Heart right ventricle (tissue), 16 donors: ENCODE measurements at regions not wholly inside any gene's neighbourhood (a gene's known extent, or its start where the extent isn't known, plus 50 kb on each side); places are given as distances from the start of the nearest gene placed in this dataset.

ENCODE experiments used
- ATAC-seq, 8 donors: fragments of 200-7000 bp; cut with Tn5 transposase; one replicate each; pipeline ENCODE4 v1.9.1; 2020; ENCODE audit warnings: mild to moderate bottlenecking in 8 of 8, moderate library complexity in 8 of 8, moderate number of reproducible peaks in 1 of 8
- DNase-seq, 2 donors: peaks; one replicate each; pipeline ENCODE4 v3.0.0-alpha.2; 2020
- H3K27ac ChIP-seq, 10 donors: fragments of 200-600 bp; sonication (generic) in 2 of 10; one replicate each; pipeline versions ENCODE4 v1.5.0 to v1.8.0; 2020 to 2022; ENCODE audit warnings: mild to moderate bottlenecking in 3 of 10
- H3K27me3 ChIP-seq, 7 donors: fragments of 200-600 bp; one replicate each; pipeline ENCODE4 v1.8.0; 2021 to 2022; ENCODE audit warnings: mild to moderate bottlenecking in 2 of 7
- H3K36me3 ChIP-seq, 9 donors: fragments of 200-600 bp; sonication (generic) in 1 of 9; one replicate each; pipeline versions ENCODE4 v1.5.0 to v1.8.0; 2020 to 2022; ENCODE audit warnings: mild to moderate bottlenecking in 2 of 9
- H3K4me1 ChIP-seq, 9 donors: fragments of 200-600 bp; sonication (generic) in 1 of 9; one replicate each; pipeline versions ENCODE4 v1.5.0 to v1.8.0; 2020 to 2022; ENCODE audit warnings: mild to moderate bottlenecking in 4 of 9
- H3K4me3 ChIP-seq, 10 donors: fragments of 200-600 bp; sonication (generic) in 2 of 10; one replicate each; pipeline versions ENCODE4 v1.5.0 to v1.8.0; 2020 to 2022; ENCODE audit warnings: mild to moderate bottlenecking in 7 of 10, moderate library complexity in 2 of 10
- H3K9me3 ChIP-seq, 11 donors: fragments of 200-600 bp in 10 of 11; sonication (generic) in 2 of 11; one replicate each; pipeline versions ENCODE4 v1.5.0 to v1.8.0; 2013 to 2022; ENCODE audit warnings: mild to moderate bottlenecking in 2 of 11, control low read depth in 1 of 11, moderate library complexity in 1 of 11
- WGBS, 2 donors: extraction: QIAGEN DNeasy Blood & Tissue Kit; methylation state at CpG; one replicate each; pipeline ENCODE4 v1.1.7; 2013; ENCODE audit warnings: inconsistent platforms in 1 of 2; 5-methylcytosine and 5-hydroxymethylcytosine counted together
- intact Hi-C, 10 donors: fragments of 100-400 bp; cut with DNase I; formaldehyde crosslinking; loops; one replicate each; pipeline versions ENCODE4 v1.11.1 to v1.14.2; 2022
- TF ChIP-seq, protein P1 (sequence below), 9 donors: fragments of 200-600 bp; sonication (generic) in 2 of 9; IDR thresholded peaks; one replicate each; pipeline versions ENCODE4 v1.5.0 to v1.8.0; 2021 to 2022; ENCODE audit warnings: antibody characterized with exemption in 9 of 9, mild to moderate bottlenecking in 5 of 9, moderate library complexity in 1 of 9
- donor health status: Arrhythmogenic right ventricular cardiomyopathy.
- donor health status: ischemic (EF 13 %, LVEDD 7.1; RV severe dilation, severe dysfunction).
- donor health status: healthy with polysubstance abuse.
- donor health status: DM: no; HTN: yes; CAD: no.
- donor health status: DM: no; HTN: no; CAD: no.
- donor health status: ischemic (EF 25% LVEDD 6.9; RV normal size, moderate dysfunction).
- donor health status: ischemic (EF 25% LVEDD 5.7; RV mildly dilated, moderate dysfunction).
- donor health status: healthy.
- donor health status: DM: yes; HTN: yes; CAD: no.
- donor health status: Ischemic cardiomyopathy.
- donor health status: ischemic (EF 35%, LVEDD 5.7; RV mildly dilated, moderate dysfunction).
- donor health status: nonischemic (EF 11% LVEDD 7.7; RV severe dilation, severe dysfunction).
- donor health status: DM: yes; HTN: yes; CAD: no.
- donor health status: PGD.
- donor health status: ischemic (EF 29% LVEDD 5.4; RV normal size, mild dysfunction).
- donor health status: nonischemic (EF 23%, LVEDD 6.1; RV moderate dilation, normal function).

- Histone ChIP-seq H3K4me1 (peaks cover 0 to 67% (median 25%) of the 10 kb centered on the region in 9 donors), H3K27ac (no peak overlapping the region), H3K36me3 (no peaks in the 10 kb centered on the region), H3K27me3 (no peaks in the 10 kb centered on the region), H3K9me3 (no peaks in the 10 kb centered on the region), H3K4me3 (no peak overlapping the region)
- DNase-seq, result no peak
- intact Hi-C loops, result loop anchor here in 1 of 10 donors (2.0 kb wide), 1 partner anchor 183 kb away; the partner anchor contains the start of gene EGR2
- TF ChIP-seq, protein P1, sequence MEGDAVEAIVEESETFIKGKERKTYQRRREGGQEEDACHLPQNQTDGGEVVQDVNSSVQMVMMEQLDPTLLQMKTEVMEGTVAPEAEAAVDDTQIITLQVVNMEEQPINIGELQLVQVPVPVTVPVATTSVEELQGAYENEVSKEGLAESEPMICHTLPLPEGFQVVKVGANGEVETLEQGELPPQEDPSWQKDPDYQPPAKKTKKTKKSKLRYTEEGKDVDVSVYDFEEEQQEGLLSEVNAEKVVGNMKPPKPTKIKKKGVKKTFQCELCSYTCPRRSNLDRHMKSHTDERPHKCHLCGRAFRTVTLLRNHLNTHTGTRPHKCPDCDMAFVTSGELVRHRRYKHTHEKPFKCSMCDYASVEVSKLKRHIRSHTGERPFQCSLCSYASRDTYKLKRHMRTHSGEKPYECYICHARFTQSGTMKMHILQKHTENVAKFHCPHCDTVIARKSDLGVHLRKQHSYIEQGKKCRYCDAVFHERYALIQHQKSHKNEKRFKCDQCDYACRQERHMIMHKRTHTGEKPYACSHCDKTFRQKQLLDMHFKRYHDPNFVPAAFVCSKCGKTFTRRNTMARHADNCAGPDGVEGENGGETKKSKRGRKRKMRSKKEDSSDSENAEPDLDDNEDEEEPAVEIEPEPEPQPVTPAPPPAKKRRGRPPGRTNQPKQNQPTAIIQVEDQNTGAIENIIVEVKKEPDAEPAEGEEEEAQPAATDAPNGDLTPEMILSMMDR (IDR thresholded peaks at IDR 0.05), result no peak
- 94 to 97% methylated on average over 3 of the region's 3 CpGs for WGBS, 2 donors
- no peak for ATAC-seq
These were observed 170.5 kb upstream of the ADO start for GRCh38 chr10:62633976-62634375.

DNA sequence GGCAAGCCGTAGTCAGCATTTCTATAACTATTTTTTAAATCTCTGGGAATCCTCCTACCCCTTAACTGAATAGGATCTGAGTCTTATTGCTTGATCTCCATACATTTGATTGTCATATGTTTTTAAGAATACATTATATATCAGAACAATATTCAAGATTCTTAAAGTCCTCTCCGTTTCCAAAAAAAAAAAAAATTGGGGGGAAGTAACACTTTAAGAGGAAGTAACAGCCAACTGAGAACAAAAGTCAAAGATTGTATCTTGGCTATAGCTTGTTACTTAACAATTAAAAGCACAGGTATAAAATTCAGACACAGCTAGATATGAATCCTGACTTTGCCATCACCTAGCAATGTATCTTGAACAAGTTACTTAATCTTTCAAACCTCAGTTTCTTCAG is 169.9 kb upstream of the ADO start:
- TF ChIP-seq, protein P1 (IDR thresholded peaks at IDR 0.05), result no peak

GRCh38 chr10:62635127-62635526 is 169.4 kb upstream of the ADO start:
- ATAC-seq (no peak), DNase-seq (no peak)
- intact Hi-C loops, result loop anchor here in 1 of 10 donors (5.0 kb wide), 1 partner anchor 167 kb away; the partner anchor contains the start of gene ADO
- WGBS, 2 donors, result 69 to 75% methylated on average over 3 of the region's 3 CpGs
- no peak overlapping the region for H3K4me3 ChIP-seq
- H3K36me3 ChIP-seq, result no peaks in the 10 kb centered on the region
- H3K4me1 ChIP-seq, result peaks cover 0 to 79% (median 25%) of the 10 kb centered on the region in 9 donors
- peak overlapping the region in 1 of 10 donors; percentile 32 for H3K27ac ChIP-seq
- no peaks in the 10 kb centered on the region for H3K9me3 ChIP-seq
- H3K27me3 ChIP-seq, result no peaks in the 10 kb centered on the region
- TF ChIP-seq, protein P1 (IDR thresholded peaks at IDR 0.05), result no peak

More for the DNA sequence above, 169.9 kb upstream of the ADO start:
- intact Hi-C loops, result no loop called here
- ATAC-seq (no peak), DNase-seq (no peak)
- WGBS, 2 donors, result 76 to 81% methylated on average over 2 of the region's 2 CpGs
- Histone ChIP-seq H3K27me3 (no peaks in the 10 kb centered on the region), H3K36me3 (no peaks in the 10 kb centered on the region), H3K9me3 (no peaks in the 10 kb centered on the region), H3K4me3 (no peak overlapping the region), H3K27ac (peak overlapping the region in 1 of 10 donors; percentile 32), H3K4me1 (peaks cover 0 to 73% (median 25%) of the 10 kb centered on the region in 9 donors)

GRCh38 chr10:62636825-62637248 is 167.7 kb upstream of the ADO start:
- H3K4me3 ChIP-seq, result peak overlapping the region in 6 of 10 donors; percentile 2 to 36 (median 32)
- intact Hi-C loops, result loop anchor here in 1 of 10 donors (5.0 kb wide), 1 partner anchor 165 kb away; the partner anchor contains the start of gene ADO
- peak overlapping the region in 8 of 10 donors; percentile 38 to 84 (median 66) for H3K27ac ChIP-seq
- no peaks in the 10 kb centered on the region for H3K36me3 ChIP-seq
- no peaks in the 10 kb centered on the region for H3K9me3 ChIP-seq
- no peak for DNase-seq
- H3K4me1 ChIP-seq, result peaks cover 0 to 82% (median 24%) of the 10 kb centered on the region in 9 donors
- peak in 1 of 8 donors; percentile 51 for ATAC-seq
- no peaks in the 10 kb centered on the region for H3K27me3 ChIP-seq
- TF ChIP-seq, protein P1 (IDR thresholded peaks at IDR 0.05), result peak in 6 of 9 donors; percentile 9 to 35 (median 15)
- 72 to 92% methylated on average over 3 of the region's 3 CpGs for WGBS, 2 donors
